Endothelial cell of umbilical vein (primary cell): ENCODE measurements at regions not wholly inside any gene's neighbourhood (a gene's known extent, or its start where the extent isn't known, plus 50 kb on each side); places are given as distances from the start of the nearest gene placed in this dataset.

Experiments used
- BruUV-seq: library from RNA; stranded (reverse); fragments of 400-500 nt; replicated peaks from 2 replicates; lab custom pipeline; 2021; lab: Mats Ljungman, UMichigan
- CTCF ChIA-PET: fragments of 300-600, 350-600 bp; sonication (Branson Sonifier 250); formaldehyde crosslinking; loops from one replicate; lab custom pipeline; 2021; ENCODE audit warnings: antibody characterized with exemption, inconsistent platforms; lab: Charles Lee
- POLR2A ChIA-PET: fragments of 300-600, 350-600 bp; sonication (Branson Sonifier 250); formaldehyde crosslinking; loops from one replicate; lab custom pipeline; 2021; ENCODE audit warnings: antibody characterized with exemption, inconsistent platforms; lab: Charles Lee
- DNase-seq: peaks from one replicate; pipeline ENCODE4 v3.0.0-alpha.2; 2011; ENCODE audit warnings: low read depth, low spot score
- FAIRE-seq: peaks from 2 replicates; lab custom pipeline; 2011; peaks lifted over from hg19 to GRCh38; lab: Jason Lieb, UNC
- H2AFZ ChIP-seq: 2 replicates; pipeline ENCODE4 v1.6.0; 2012; ENCODE audit warnings: low read depth, low read length, control low read depth, inconsistent platforms
- H3K27ac ChIP-seq: 2 replicates; pipeline ENCODE4 v1.5.1; 2011; ENCODE audit warnings: low read depth, mild to moderate bottlenecking, control low read depth, low read length, moderate library complexity; ENCODE audit not compliant: insufficient read depth
- H3K27me3 ChIP-seq, 2 experiments: 2 replicates each; pipeline versions ENCODE4 v1.6.0 to v1.6.1; 2011; ENCODE audit warnings: low read length in 2 of 2, mixed read lengths in 1 of 2; ENCODE audit not compliant: control insufficient read depth in 2 of 2, insufficient read depth in 2 of 2
- H3K36me3 ChIP-seq, 2 experiments: 2 replicates in 1 of 2; 3 replicates in 1 of 2; pipeline ENCODE4 v1.5.1; 2011; ENCODE audit warnings: low read length in 2 of 2, mild to moderate bottlenecking in 1 of 2, moderate library complexity in 1 of 2; ENCODE audit not compliant: control insufficient read depth in 2 of 2, insufficient read depth in 2 of 2; ENCODE audit errors: extremely low read depth in 1 of 2
- H3K4me1 ChIP-seq: 3 replicates; pipeline ENCODE4 v1.5.1; 2011; ENCODE audit warnings: mild to moderate bottlenecking, low read length; ENCODE audit not compliant: control insufficient read depth, insufficient read depth; ENCODE audit errors: extremely low read depth
- H3K4me2 ChIP-seq: 2 replicates; pipeline ENCODE4 v1.6.1; 2011; ENCODE audit warnings: low read length, control low read depth, mixed read lengths; ENCODE audit not compliant: insufficient read depth
- H3K4me3 ChIP-seq, 3 experiments: fragments of 200-600 bp in 1 of 3; sonication (generic), shearing (Covaris generic) in 1 of 3; replicated peaks in 1 of 3; 2 replicates each; pipeline ENCODE4 v1.5.1; 2011 to 2016; ENCODE audit warnings: control low read depth in 3 of 3, low read length in 3 of 3, mild to moderate bottlenecking in 2 of 3, inconsistent platforms in 1 of 3, low read depth in 1 of 3, moderate library complexity in 1 of 3; ENCODE audit not compliant: insufficient read depth in 1 of 3
- H3K79me2 ChIP-seq: 2 replicates; pipeline ENCODE4 v1.6.0; 2012; ENCODE audit warnings: low read length, inconsistent platforms; ENCODE audit not compliant: control insufficient read depth, insufficient read depth
- H3K9ac ChIP-seq: replicated peaks from 2 replicates; pipeline ENCODE3; 2011; ENCODE audit warnings: low read length, control low read depth; ENCODE audit not compliant: insufficient read depth; ENCODE audit errors: extremely low read depth
- H3K9me1 ChIP-seq: replicated peaks from 3 replicates; pipeline ENCODE4 v1.6.0; 2011; ENCODE audit warnings: mild to moderate bottlenecking, low read length; ENCODE audit not compliant: control insufficient read depth, insufficient read depth; ENCODE audit errors: extremely low read depth
- H3K9me3 ChIP-seq: replicated peaks from 2 replicates; pipeline ENCODE4 v1.5.1; 2012; ENCODE audit warnings: low read length, inconsistent platforms; ENCODE audit not compliant: control insufficient read depth, insufficient read depth
- H4K20me1 ChIP-seq: replicated peaks from 2 replicates; pipeline ENCODE3; 2011; ENCODE audit warnings: mild to moderate bottlenecking, low read length; ENCODE audit not compliant: control insufficient read depth, insufficient read depth; ENCODE audit errors: extremely low read depth
- EZH2 ChIP-seq: IDR thresholded peaks from 2 replicates; pipeline ENCODE4 v1.6.1; 2012; ENCODE audit warnings: borderline replicate concordance, low read depth, mild to moderate bottlenecking, moderate library complexity, low read length, inconsistent platforms; ENCODE audit not compliant: severe bottlenecking
- FOS ChIP-seq: IDR thresholded peaks from 2 replicates; pipeline ENCODE4 v1.6.1; 2011; ENCODE audit warnings: mild to moderate bottlenecking, low read length, moderate library complexity, borderline replicate concordance; ENCODE audit not compliant: insufficient read depth
- GATA2 ChIP-seq: IDR thresholded peaks from 2 replicates; pipeline ENCODE4 v1.7.0; 2011; ENCODE audit warnings: low read depth, mild to moderate bottlenecking, moderate library complexity, mixed read lengths, low read length; ENCODE audit not compliant: insufficient read length, insufficient read depth
- JUN ChIP-seq: IDR thresholded peaks from 2 replicates; pipeline ENCODE4 v1.6.1; 2011; ENCODE audit warnings: borderline replicate concordance, low read depth; ENCODE audit not compliant: insufficient read length, insufficient read depth
- MYC ChIP-seq: IDR thresholded peaks from one replicate; pipeline ENCODE4 v1.6.1; 2011; ENCODE audit warnings: mild to moderate bottlenecking, low read depth, low read length
- POLR2A ChIP-seq: IDR thresholded peaks from 2 replicates; pipeline ENCODE4 v1.6.1; 2012; ENCODE audit warnings: low read depth, mild to moderate bottlenecking, control low read depth, low read length
- POLR2AphosphoS5 ChIP-seq: IDR thresholded peaks from 2 replicates; pipeline ENCODE4 v1.6.1; 2012; ENCODE audit warnings: low read depth, mild to moderate bottlenecking, control low read depth, low read length, moderate library complexity; ENCODE audit not compliant: insufficient read depth
- dilution Hi-C: fragments of 300-500 bp; cut with MboI; formaldehyde crosslinking; loops from one replicate; pipeline ENCODE4 v1.15.0; 2019; ENCODE audit warnings: low sequenced_read_pairs; ENCODE audit not compliant: extremely low pct_ligation_motif_present
- intact Hi-C: fragments of 100-400 bp; cut with micrococcal nuclease; formaldehyde crosslinking; loops from one replicate; pipeline ENCODE4 v1.10.0; 2022
- TF ChIP-seq, protein P1 (sequence below), 2 donors: IDR thresholded peaks; 1 replicate in 1 of 2; 2 replicates in 1 of 2; pipeline ENCODE4 v1.5.1; 2011; ENCODE audit warnings: low read length in 2 of 2, mild to moderate bottlenecking in 2 of 2, moderate library complexity in 2 of 2, control low read depth in 1 of 2, inconsistent platforms in 1 of 2, low read depth in 1 of 2; ENCODE audit not compliant: insufficient read depth in 1 of 2; ENCODE audit errors: extremely low read depth in 1 of 2
- TF ChIP-seq, protein P2 (sequence below): IDR thresholded peaks from 2 replicates; pipeline ENCODE4 v1.6.1; 2011; ENCODE audit not compliant: insufficient read depth, insufficient read length

DNA sequence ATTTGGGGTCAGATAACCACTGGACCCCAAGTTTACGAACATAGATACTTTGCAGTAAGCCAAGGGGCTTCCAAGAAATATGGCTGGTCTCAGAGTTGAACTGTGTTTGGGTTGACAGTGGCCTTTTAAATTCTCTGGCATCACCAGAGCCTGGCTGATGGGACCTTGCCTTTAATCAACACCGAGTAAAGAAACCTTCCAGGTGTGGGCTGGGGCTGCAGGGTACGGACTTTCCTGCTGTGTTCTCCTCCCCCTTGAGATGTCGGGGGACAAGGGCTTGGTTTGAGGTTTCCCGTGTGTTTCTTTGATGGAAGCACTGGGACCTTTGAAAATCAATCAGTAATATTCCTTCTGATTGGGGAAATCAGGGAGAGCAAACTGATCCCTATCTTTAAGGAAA, 140.1 kb downstream of the MTX3 start:
- Histone ChIP-seq H3K9ac (no peak overlapping the region), H3K9me1 (no peaks in the 10 kb centered on the region), H3K4me2 (no peak overlapping the region), H2AFZ (no peak overlapping the region), H3K4me1 (no peaks in the 10 kb centered on the region), H3K9me3 (no peaks in the 10 kb centered on the region), H3K27ac (no peak overlapping the region), H3K4me3 (no peak overlapping the region), H4K20me1 (no peaks in the 10 kb centered on the region), H3K36me3 (no peaks in the 10 kb centered on the region), H3K27me3 (no peaks in the 10 kb centered on the region), H3K79me2 (no peaks in the 10 kb centered on the region)
- POLR2A ChIA-PET, result no interaction called here
- intact Hi-C loops, result no loop called here
- dilution Hi-C loops, result no loop called here
- DNase-seq (no peak), FAIRE-seq (no peak)
- CTCF ChIA-PET, result no interaction called here
- TF ChIP-seq MYC, result no peak
- TF ChIP-seq, protein P1, sequence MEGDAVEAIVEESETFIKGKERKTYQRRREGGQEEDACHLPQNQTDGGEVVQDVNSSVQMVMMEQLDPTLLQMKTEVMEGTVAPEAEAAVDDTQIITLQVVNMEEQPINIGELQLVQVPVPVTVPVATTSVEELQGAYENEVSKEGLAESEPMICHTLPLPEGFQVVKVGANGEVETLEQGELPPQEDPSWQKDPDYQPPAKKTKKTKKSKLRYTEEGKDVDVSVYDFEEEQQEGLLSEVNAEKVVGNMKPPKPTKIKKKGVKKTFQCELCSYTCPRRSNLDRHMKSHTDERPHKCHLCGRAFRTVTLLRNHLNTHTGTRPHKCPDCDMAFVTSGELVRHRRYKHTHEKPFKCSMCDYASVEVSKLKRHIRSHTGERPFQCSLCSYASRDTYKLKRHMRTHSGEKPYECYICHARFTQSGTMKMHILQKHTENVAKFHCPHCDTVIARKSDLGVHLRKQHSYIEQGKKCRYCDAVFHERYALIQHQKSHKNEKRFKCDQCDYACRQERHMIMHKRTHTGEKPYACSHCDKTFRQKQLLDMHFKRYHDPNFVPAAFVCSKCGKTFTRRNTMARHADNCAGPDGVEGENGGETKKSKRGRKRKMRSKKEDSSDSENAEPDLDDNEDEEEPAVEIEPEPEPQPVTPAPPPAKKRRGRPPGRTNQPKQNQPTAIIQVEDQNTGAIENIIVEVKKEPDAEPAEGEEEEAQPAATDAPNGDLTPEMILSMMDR (IDR thresholded peaks at IDR 0.05; ENCODE audit: extremely low read depth in 1 of 2, insufficient read depth in 1 of 2, low read depth in 1 of 2, low read length in 2 of 2), result no peak
- no peak for TF ChIP-seq FOS
- no peak for TF ChIP-seq JUN
- no peak for TF ChIP-seq POLR2A
- no TSS peak for BruUV-seq

DNA sequence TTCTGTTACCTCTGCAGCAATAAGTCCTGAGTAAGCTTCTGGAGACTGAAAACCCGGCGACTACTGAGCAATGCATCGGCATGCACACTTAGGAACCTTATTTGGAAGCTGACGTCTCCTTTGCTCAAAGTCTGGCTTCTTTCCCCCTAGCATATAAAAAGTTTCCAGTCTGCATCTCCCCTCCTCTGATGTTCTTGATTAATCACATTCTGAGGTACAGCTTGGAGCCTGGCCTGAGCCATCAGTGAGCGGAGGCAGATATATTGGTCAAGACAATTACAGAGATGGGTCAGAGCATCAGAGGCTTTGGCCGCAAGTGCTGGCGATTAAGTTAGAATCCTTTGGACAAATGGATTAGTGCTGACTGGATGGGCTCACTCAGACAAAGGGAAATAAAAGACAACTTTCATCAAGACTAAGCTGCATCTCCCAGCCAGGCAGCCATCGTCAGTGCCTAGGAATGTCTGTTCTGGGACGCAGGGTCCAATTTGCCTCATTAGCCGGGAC, 140.7 kb downstream of the MTX3 start:
- TF ChIP-seq, protein P2, sequence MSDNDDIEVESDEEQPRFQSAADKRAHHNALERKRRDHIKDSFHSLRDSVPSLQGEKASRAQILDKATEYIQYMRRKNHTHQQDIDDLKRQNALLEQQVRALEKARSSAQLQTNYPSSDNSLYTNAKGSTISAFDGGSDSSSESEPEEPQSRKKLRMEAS, result no peak
- TF ChIP-seq JUN (no peak), POLR2AphosphoS5 (no peak), FOS (no peak), EZH2 (no peak), MYC (no peak), GATA2 (no peak), POLR2A (no peak)
- TF ChIP-seq, protein P1 (IDR thresholded peaks at IDR 0.05; ENCODE audit: extremely low read depth in 1 of 2, insufficient read depth in 1 of 2, low read depth in 1 of 2, low read length in 2 of 2), result no peak
- intact Hi-C loops, result no loop called here
- no peaks in the 10 kb centered on the region for H4K20me1 ChIP-seq
- FAIRE-seq, result no peak
- no peaks in the 10 kb centered on the region for H3K27me3 ChIP-seq
- no peak overlapping the region for H3K9ac ChIP-seq
- H3K4me3 ChIP-seq, result no peak overlapping the region
- no peaks in the 10 kb centered on the region for H3K9me3 ChIP-seq
- no TSS peak for BruUV-seq
- ChIA-PET CTCF (no interaction called here), POLR2A (no interaction called here)
- no peaks in the 10 kb centered on the region for H3K9me1 ChIP-seq
- no peak overlapping the region for H3K27ac ChIP-seq
- H2AFZ ChIP-seq, result no peak overlapping the region
- H3K36me3 ChIP-seq, result no peaks in the 10 kb centered on the region
- no peaks in the 10 kb centered on the region for H3K79me2 ChIP-seq
- dilution Hi-C loops, result no loop called here
- H3K4me2 ChIP-seq, result no peak overlapping the region
- no peak for DNase-seq
- H3K4me1 ChIP-seq, result no peaks in the 10 kb centered on the region
